ENCODE measurements at regions not wholly inside any gene's neighbourhood (a gene's known extent, or its start where the extent isn't known, plus 50 kb on each side); places are given as distances from the start of the nearest gene placed in this dataset.

GRCh38 chr3:30193625-30194044 lies 412.8 kb upstream of the TGFBR2 start:
- H3K9me3 ChIP-seq (ENCODE audit: low read length), result no peaks in the 10 kb centered on the region
- H3K4me1 ChIP-seq (ENCODE audit: low read length), result no peaks in the 10 kb centered on the region
- H3K4me3 ChIP-seq (ENCODE audit: low read length), result no peak overlapping the region
- H2AFZ ChIP-seq (ENCODE audit: low read length), result no peak overlapping the region
- H4K20me1 ChIP-seq (ENCODE audit: insufficient read depth, low read depth, low read length), result no peaks in the 10 kb centered on the region
- H3K4me2 ChIP-seq (ENCODE audit: low read depth, low read length, poor library complexity, severe bottlenecking), result no peak overlapping the region
- H3K27ac ChIP-seq (ENCODE audit: low read length), result no peak overlapping the region
- no peaks in the 10 kb centered on the region for H3K79me2 ChIP-seq (ENCODE audit: low read length)
- H3K36me3 ChIP-seq (ENCODE audit: insufficient read depth, low read length), result no peaks in the 10 kb centered on the region
- H3K9ac ChIP-seq (ENCODE audit: low read length), result no peak overlapping the region
- H3K27me3 ChIP-seq (ENCODE audit: low read length), result no peaks in the 10 kb centered on the region
- no peaks in the 10 kb centered on the region for H3K9me2 ChIP-seq (replicated peaks; ENCODE audit: insufficient read depth, low read length)
- no peak for DNase-seq

- no peak for DNase-seq
- no peak overlapping the region for H3K4me2 ChIP-seq (ENCODE audit: low read depth, low read length, poor library complexity, severe bottlenecking)
- H3K9ac ChIP-seq (ENCODE audit: low read length), result no peak overlapping the region
- H3K9me2 ChIP-seq (replicated peaks; ENCODE audit: insufficient read depth, low read length), result no peaks in the 10 kb centered on the region
- no peak overlapping the region for H3K27ac ChIP-seq (ENCODE audit: low read length)
- H3K9me3 ChIP-seq (ENCODE audit: low read length), result no peaks in the 10 kb centered on the region
- H3K79me2 ChIP-seq (ENCODE audit: low read length), result no peaks in the 10 kb centered on the region
- H3K27me3 ChIP-seq (ENCODE audit: low read length), result no peaks in the 10 kb centered on the region
- no peak overlapping the region for H2AFZ ChIP-seq (ENCODE audit: low read length)
- no peak overlapping the region for H3K4me3 ChIP-seq (ENCODE audit: low read length)
- H4K20me1 ChIP-seq (ENCODE audit: insufficient read depth, low read depth, low read length), result no peaks in the 10 kb centered on the region
- H3K4me1 ChIP-seq (ENCODE audit: low read length), result no peaks in the 10 kb centered on the region
- no peaks in the 10 kb centered on the region for H3K36me3 ChIP-seq (ENCODE audit: insufficient read depth, low read length)
Measured at GRCh38 chr3:30195352-30195751, 411.0 kb upstream of the TGFBR2 start.

- Histone ChIP-seq H3K4me3 (ENCODE audit: low read length) (no peak overlapping the region), H3K36me3 (ENCODE audit: insufficient read depth, low read length) (no peaks in the 10 kb centered on the region), H3K9me2 (replicated peaks; ENCODE audit: insufficient read depth, low read length) (no peaks in the 10 kb centered on the region), H2AFZ (ENCODE audit: low read length) (no peak overlapping the region), H3K79me2 (ENCODE audit: low read length) (no peaks in the 10 kb centered on the region), H3K4me1 (ENCODE audit: low read length) (no peaks in the 10 kb centered on the region), H3K27me3 (ENCODE audit: low read length) (no peaks in the 10 kb centered on the region), H3K9ac (ENCODE audit: low read length) (no peak overlapping the region), H3K27ac (ENCODE audit: low read length) (no peak overlapping the region), H3K4me2 (ENCODE audit: low read depth, low read length, poor library complexity, severe bottlenecking) (no peak overlapping the region), H3K9me3 (ENCODE audit: low read length) (no peaks in the 10 kb centered on the region), H4K20me1 (ENCODE audit: insufficient read depth, low read depth, low read length) (no peaks in the 10 kb centered on the region)
- no peak for DNase-seq
Measured at GRCh38 chr3:30198162-30198561, 408.2 kb upstream of the TGFBR2 start.

GRCh38 chr3:30199096-30199759 lies 407.2 kb upstream of the TGFBR2 start:
- Histone ChIP-seq H2AFZ (ENCODE audit: low read length) (no peak overlapping the region), H3K4me2 (ENCODE audit: low read depth, low read length, poor library complexity, severe bottlenecking) (no peak overlapping the region), H3K9me2 (replicated peaks; ENCODE audit: insufficient read depth, low read length) (no peaks in the 10 kb centered on the region), H3K79me2 (ENCODE audit: low read length) (no peaks in the 10 kb centered on the region), H3K27ac (ENCODE audit: low read length) (no peak overlapping the region), H3K9me3 (ENCODE audit: low read length) (no peaks in the 10 kb centered on the region), H4K20me1 (ENCODE audit: insufficient read depth, low read depth, low read length) (no peaks in the 10 kb centered on the region), H3K4me1 (ENCODE audit: low read length) (no peaks in the 10 kb centered on the region), H3K9ac (ENCODE audit: low read length) (no peak overlapping the region), H3K27me3 (ENCODE audit: low read length) (no peaks in the 10 kb centered on the region), H3K36me3 (ENCODE audit: insufficient read depth, low read length) (no peaks in the 10 kb centered on the region), H3K4me3 (ENCODE audit: low read length) (no peak overlapping the region)
- DNase-seq, result peak; percentile 82

- Histone ChIP-seq H3K4me1 (ENCODE audit: low read length) (no peaks in the 10 kb centered on the region), H3K79me2 (ENCODE audit: low read length) (no peaks in the 10 kb centered on the region), H3K9me2 (replicated peaks; ENCODE audit: insufficient read depth, low read length) (no peaks in the 10 kb centered on the region), H3K27me3 (ENCODE audit: low read length) (no peaks in the 10 kb centered on the region), H3K9ac (ENCODE audit: low read length) (no peak overlapping the region), H3K4me3 (ENCODE audit: low read length) (no peak overlapping the region), H3K4me2 (ENCODE audit: low read depth, low read length, poor library complexity, severe bottlenecking) (no peak overlapping the region), H3K27ac (ENCODE audit: low read length) (no peak overlapping the region), H3K9me3 (ENCODE audit: low read length) (no peaks in the 10 kb centered on the region), H3K36me3 (ENCODE audit: insufficient read depth, low read length) (no peaks in the 10 kb centered on the region), H4K20me1 (ENCODE audit: insufficient read depth, low read depth, low read length) (no peaks in the 10 kb centered on the region), H2AFZ (ENCODE audit: low read length) (no peak overlapping the region)
- no peak for DNase-seq
Measured at GRCh38 chr3:30199855-30200254, 406.5 kb upstream of the TGFBR2 start.

GRCh38 chr3:30201715-30202114 lies 404.7 kb upstream of the TGFBR2 start:
- no peaks in the 10 kb centered on the region for H3K79me2 ChIP-seq (ENCODE audit: low read length)
- no peaks in the 10 kb centered on the region for H3K27me3 ChIP-seq (ENCODE audit: low read length)
- no peak overlapping the region for H2AFZ ChIP-seq (ENCODE audit: low read length)
- H3K4me1 ChIP-seq (ENCODE audit: low read length), result no peaks in the 10 kb centered on the region
- no peak overlapping the region for H3K4me3 ChIP-seq (ENCODE audit: low read length)
- H4K20me1 ChIP-seq (ENCODE audit: insufficient read depth, low read depth, low read length), result no peaks in the 10 kb centered on the region
- H3K4me2 ChIP-seq (ENCODE audit: low read depth, low read length, poor library complexity, severe bottlenecking), result no peak overlapping the region
- H3K9me3 ChIP-seq (ENCODE audit: low read length), result no peaks in the 10 kb centered on the region
- H3K27ac ChIP-seq (ENCODE audit: low read length), result no peak overlapping the region
- H3K9ac ChIP-seq (ENCODE audit: low read length), result no peak overlapping the region
- H3K36me3 ChIP-seq (ENCODE audit: insufficient read depth, low read length), result no peaks in the 10 kb centered on the region
- DNase-seq, result no peak
- H3K9me2 ChIP-seq (replicated peaks; ENCODE audit: insufficient read depth, low read length), result no peaks in the 10 kb centered on the region

- no peaks in the 10 kb centered on the region for H3K36me3 ChIP-seq (ENCODE audit: insufficient read depth, low read length)
- H3K9me2 ChIP-seq (replicated peaks; ENCODE audit: insufficient read depth, low read length), result no peaks in the 10 kb centered on the region
- H3K4me2 ChIP-seq (ENCODE audit: low read depth, low read length, poor library complexity, severe bottlenecking), result no peak overlapping the region
- H4K20me1 ChIP-seq (ENCODE audit: insufficient read depth, low read depth, low read length), result no peaks in the 10 kb centered on the region
- H3K79me2 ChIP-seq (ENCODE audit: low read length), result no peaks in the 10 kb centered on the region
- no peaks in the 10 kb centered on the region for H3K9me3 ChIP-seq (ENCODE audit: low read length)
- DNase-seq, result no peak
- no peaks in the 10 kb centered on the region for H3K27me3 ChIP-seq (ENCODE audit: low read length)
- H3K9ac ChIP-seq (ENCODE audit: low read length), result no peak overlapping the region
- H3K27ac ChIP-seq (ENCODE audit: low read length), result no peak overlapping the region
- H3K4me3 ChIP-seq (ENCODE audit: low read length), result no peak overlapping the region
- H2AFZ ChIP-seq (ENCODE audit: low read length), result no peak overlapping the region
- H3K4me1 ChIP-seq (ENCODE audit: low read length), result no peaks in the 10 kb centered on the region
Measured at GRCh38 chr3:30203301-30203700, 403.1 kb upstream of the TGFBR2 start.

- Histone ChIP-seq H3K9me2 (replicated peaks; ENCODE audit: insufficient read depth, low read length) (no peaks in the 10 kb centered on the region), H2AFZ (ENCODE audit: low read length) (no peak overlapping the region), H3K4me3 (ENCODE audit: low read length) (no peak overlapping the region), H3K4me1 (ENCODE audit: low read length) (no peaks in the 10 kb centered on the region), H3K9me3 (ENCODE audit: low read length) (no peaks in the 10 kb centered on the region), H3K4me2 (ENCODE audit: low read depth, low read length, poor library complexity, severe bottlenecking) (no peak overlapping the region), H3K36me3 (ENCODE audit: insufficient read depth, low read length) (no peaks in the 10 kb centered on the region), H4K20me1 (ENCODE audit: insufficient read depth, low read depth, low read length) (no peaks in the 10 kb centered on the region), H3K79me2 (ENCODE audit: low read length) (no peaks in the 10 kb centered on the region), H3K9ac (ENCODE audit: low read length) (no peak overlapping the region), H3K27ac (ENCODE audit: low read length) (no peak overlapping the region), H3K27me3 (ENCODE audit: low read length) (no peaks in the 10 kb centered on the region)
- DNase-seq, result no peak
Measured at GRCh38 chr3:30204126-30204525, 402.3 kb upstream of the TGFBR2 start.

GRCh38 chr3:30206051-30206450 lies 400.4 kb upstream of the TGFBR2 start:
- Histone ChIP-seq H3K27ac (ENCODE audit: low read length) (no peak overlapping the region), H3K79me2 (ENCODE audit: low read length) (no peaks in the 10 kb centered on the region), H3K9ac (ENCODE audit: low read length) (no peak overlapping the region), H3K27me3 (ENCODE audit: low read length) (no peaks in the 10 kb centered on the region), H3K9me2 (replicated peaks; ENCODE audit: insufficient read depth, low read length) (no peaks in the 10 kb centered on the region), H3K9me3 (ENCODE audit: low read length) (no peaks in the 10 kb centered on the region), H3K4me3 (ENCODE audit: low read length) (no peak overlapping the region), H2AFZ (ENCODE audit: low read length) (no peak overlapping the region), H3K36me3 (ENCODE audit: insufficient read depth, low read length) (no peaks in the 10 kb centered on the region), H3K4me1 (ENCODE audit: low read length) (no peaks in the 10 kb centered on the region), H3K4me2 (ENCODE audit: low read depth, low read length, poor library complexity, severe bottlenecking) (no peak overlapping the region), H4K20me1 (ENCODE audit: insufficient read depth, low read depth, low read length) (no peaks in the 10 kb centered on the region)
- no peak for DNase-seq
